ENCODE measurements at regions not wholly inside any gene's neighbourhood (a gene's known extent, or its start where the extent isn't known, plus 50 kb on each side); places are given as distances from the start of the nearest gene placed in this dataset.

- TF ChIP-seq CTCF (conservative IDR thresholded peaks at IDR 0.05; ENCODE audit: low read depth, low read length) (no peak), POLR2A (IDR thresholded peaks at IDR 0.05; ENCODE audit: low read depth, low read length) (no peak), FOS (IDR thresholded peaks at IDR 0.05; ENCODE audit: low read depth, low read length) (no peak)
Measured at GRCh38 chrX:9330249-9330982, 134.4 kb upstream of the TBL1X start.

All from IMR-90 (cell line).